Germinal center (tissue), 1 donor: ENCODE measurements at regions not wholly inside any gene's neighbourhood (a gene's known extent, or its start where the extent isn't known, plus 50 kb on each side); places are given as distances from the start of the nearest gene placed in this dataset.
"Not testable (repeated sequence)": the region's sequence is repeated elsewhere in the genome, so short reads cannot be mapped to it uniquely, and the experiment has no call there.

Source experiments
- DNase-seq: peaks from one replicate; pipeline ENCODE4 v3.0.0; 2012; ENCODE audit warnings: mixed read lengths, low spot score

DNA sequence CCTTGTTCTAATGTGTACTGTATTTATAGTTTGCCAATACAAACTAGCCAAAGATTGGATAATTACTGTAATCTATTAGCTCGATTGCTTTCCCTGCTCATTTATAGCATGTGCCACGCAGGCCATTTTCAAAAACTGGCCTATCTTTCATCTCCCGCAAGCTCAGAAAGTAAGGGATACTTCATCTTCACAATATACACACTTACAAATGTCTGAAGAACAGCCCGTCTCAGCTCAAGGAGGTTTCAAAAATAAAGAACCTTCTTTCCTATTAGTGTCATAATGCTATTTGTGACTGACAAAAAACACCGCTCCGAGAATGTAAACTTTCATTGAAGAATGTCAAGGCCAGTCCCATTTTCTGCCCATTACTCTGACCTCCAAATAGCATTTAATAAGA is 306.4 kb upstream of the ZNF507 start:
- no peak for DNase-seq

DNA sequence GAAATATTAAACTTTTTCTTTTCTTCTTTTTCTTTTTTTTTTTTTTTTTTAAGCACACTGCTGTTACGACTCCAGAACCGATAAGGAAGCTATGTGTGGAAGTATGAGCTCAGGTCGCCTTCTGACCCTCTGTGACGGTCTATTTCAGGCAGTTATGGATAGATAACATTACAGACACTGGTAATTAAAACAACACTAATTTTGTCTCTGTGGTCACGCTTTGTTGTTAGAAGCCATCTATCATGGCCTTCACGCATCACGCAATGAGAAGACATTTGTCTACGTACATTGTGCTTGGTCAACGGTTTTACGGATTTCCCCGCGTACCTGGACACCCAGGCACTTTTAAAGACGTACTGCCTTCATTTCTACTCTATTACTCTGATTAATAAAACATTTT is 306.0 kb upstream of the ZNF507 start:
- no peak for DNase-seq

DNA sequence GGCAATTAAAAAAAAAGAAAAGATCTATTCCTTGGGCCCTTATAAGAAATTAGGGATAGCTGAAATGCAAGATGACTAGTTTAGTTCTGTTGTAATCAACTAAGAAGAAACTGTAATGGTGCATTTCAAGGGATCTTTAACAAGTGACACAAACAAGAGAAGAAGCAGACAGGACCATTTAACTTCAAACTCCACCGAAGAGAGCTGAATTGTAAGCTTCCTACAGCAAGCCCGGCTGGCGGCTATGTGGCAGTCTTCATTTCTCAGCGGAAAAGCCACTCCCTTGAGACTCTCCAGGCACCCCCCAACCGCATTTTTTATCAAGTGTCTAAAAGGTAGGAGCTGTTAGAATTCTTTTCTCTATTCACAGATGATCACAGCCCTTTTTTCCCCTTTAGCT is 305.2 kb upstream of the ZNF507 start:
- no peak for DNase-seq

DNA sequence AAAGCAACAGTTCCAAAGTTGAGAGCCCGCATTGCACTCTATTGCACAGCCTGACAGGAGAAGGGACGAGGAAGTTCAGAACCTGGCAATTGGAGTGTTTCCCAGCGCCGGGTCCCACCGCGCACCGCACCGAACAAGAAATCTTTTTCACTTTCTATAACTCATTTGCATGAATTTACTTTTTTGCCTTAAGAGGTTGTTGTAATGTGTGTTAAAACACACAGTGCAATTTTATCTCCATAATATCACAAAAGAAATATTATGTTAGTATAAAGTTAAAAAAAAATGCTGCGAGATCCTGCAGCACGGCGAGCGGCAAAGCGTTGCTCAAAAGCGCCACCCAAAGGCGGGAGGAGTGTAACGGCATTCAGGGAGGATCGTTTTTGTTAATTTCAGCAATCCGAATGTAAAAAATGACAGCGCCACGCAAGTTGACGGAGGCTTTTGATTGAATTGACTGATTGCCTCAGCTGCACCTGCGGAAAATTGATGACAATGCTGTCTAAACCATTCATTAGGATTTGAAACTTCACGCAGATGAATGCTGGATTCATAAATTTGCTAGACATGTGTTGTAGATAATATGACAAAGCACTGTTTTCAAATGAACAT is 303.6 kb upstream of the ZNF507 start:
- no peak for DNase-seq

DNA sequence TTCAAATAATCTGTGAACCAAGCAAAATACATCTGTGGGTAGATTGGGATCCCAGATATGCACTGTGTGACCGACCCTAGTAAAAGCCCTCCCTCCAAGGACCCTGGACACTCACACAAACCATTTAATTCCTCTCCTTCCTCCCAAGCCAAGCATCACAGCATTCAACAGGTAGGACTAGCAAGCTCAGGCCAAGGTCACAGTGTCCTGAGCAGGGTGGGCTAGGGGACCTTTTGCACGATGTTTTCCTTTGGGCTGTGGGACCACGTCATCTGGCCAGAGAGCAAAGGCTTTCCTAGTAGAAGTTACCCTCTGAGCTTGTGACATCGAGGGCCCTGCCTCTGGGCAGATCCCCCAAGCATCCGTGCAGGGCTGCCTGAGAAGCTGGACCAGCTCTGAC is 297.6 kb upstream of the ZNF507 start:
- DNase-seq, result no peak

DNA sequence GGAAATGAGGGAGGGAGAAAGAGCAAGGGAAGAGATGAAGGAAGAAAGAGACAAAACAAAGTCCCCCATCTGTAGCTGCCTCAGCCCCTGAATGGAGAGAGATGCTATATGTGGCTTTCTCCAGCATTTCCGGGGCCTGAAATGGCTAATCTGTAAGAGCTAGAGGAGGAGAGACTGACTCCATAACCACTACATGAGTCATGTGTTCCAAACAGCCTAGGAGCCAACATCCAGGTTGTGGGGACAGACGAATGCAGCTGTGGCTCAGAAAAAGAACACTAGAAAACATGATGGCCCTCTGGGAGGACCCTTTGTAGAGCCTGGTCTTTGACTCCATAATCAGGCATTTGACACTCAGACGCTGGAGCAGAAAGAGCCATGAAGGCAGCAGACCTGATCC is 292.0 kb upstream of the ZNF507 start:
- DNase-seq, result no peak

DNA sequence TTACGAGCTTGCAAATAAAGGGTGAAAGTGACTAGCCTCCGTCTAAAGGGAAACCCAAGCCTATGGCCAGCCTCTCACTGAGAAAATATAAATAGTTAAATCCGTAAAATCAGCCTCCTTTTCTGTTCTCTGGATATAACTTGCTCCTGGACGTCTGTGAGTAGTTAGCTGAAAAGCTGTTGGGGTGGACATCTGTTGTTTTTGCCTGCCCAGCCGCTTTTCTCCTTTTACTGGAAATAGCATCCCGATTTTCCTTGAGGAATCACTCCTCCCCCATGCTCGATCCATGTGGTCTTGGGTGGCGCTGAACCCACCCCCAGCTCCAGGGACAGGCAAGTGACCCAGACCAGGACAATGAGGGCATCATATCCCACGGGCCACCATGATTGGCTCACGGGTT is 291.5 kb upstream of the ZNF507 start:
- no peak for DNase-seq

DNA sequence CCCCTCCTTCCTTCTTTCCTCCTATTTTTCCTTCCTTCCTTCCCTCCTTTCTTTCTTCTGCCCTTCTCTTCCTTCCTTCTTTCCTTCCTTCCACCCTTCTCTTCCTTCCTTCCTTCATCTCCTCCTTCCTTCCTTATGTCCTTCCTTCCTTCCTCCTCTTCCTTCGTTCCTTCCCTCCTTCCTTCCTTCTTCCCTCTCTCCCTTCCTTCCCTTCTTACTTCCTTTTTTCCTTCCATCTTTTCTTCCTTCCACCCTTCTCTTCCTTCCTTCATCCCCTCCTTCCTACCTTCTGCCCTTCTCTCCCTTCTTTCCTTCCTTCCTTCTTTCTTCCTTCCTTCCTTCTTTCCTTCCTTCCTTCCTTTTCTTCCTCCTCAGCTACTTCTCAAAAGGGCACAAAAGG is 287.3 kb upstream of the ZNF507 start:
- no peak for DNase-seq

DNA sequence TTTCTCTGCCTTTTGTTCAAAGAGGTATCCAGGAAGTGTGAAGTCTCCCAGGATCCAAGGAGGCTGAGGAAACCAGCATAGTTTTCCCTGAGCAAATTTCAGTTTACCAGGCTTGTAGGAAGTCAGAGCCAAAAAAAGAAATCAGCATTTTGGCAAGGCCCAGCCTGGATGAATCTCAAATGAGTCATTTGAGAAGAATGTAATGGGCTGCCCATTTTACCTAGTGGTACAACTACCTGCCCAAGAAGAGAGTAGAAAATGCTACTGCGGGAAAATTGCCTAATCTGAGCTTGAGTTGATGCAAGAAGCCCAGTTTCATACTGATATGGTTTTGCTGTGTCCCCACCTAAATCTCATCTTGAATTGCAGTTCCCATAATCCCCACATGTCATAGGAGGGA is 284.1 kb upstream of the ZNF507 start:
- no peak for DNase-seq

DNA sequence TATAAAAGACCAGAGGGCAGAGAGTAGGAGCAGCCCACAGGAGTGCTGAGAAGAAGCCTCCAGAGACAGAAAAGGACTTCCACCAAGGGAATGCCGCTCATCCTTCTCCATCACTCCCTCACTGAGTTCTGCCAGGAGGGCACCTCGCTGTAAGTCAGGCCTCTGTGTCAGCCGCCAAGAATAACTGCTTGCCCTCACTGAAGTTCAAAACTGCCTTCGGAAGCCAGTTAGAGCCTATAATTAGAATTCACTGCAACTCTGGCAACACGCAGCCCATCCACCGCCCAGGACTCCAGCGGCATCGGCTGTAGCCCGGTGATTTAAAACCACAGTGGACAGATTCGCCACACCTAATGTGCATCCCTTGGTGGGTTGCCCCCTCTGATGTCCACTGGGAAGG is 281.8 kb upstream of the ZNF507 start:
- DNase-seq, result no peak

DNA sequence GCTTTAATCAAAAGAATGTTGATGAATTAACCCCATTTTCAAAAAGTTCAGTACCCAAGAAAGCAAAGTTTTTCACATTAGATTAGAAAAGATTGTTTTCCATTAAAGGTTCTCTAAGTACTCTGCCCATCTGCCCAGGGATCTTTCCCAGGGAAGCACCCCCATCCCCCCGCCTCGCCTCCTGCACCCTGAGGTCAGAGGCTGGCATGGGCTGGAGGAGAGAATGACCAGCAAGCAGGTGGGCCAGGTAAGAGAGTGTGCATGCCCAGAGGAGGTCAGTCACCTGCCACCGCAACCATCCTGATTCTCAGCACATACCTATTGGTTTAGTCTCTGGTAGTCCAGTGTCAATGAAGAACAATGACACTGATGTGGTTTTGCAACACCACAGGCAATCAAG is 279.4 kb upstream of the ZNF507 start:
- no peak for DNase-seq

DNA sequence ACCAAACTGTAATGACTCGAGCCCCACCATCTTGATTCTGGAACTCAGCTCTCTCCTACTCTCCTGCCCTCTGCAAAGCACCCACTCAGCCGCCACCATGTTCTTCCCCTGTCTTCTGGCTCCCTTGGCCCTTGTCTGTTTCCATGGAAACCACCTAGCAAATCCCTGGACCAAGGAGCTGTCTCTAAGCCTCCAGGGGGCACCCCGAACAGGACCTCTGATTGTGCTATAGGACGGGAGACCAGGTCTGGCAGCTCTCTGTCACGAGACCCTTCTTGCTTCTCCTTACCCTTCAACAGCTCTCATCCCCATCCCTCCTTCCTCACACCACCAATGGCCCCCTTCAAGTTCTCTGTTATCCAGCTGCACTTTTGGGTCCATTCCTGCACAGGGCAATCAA is 277.7 kb upstream of the ZNF507 start:
- no peak for DNase-seq

DNA sequence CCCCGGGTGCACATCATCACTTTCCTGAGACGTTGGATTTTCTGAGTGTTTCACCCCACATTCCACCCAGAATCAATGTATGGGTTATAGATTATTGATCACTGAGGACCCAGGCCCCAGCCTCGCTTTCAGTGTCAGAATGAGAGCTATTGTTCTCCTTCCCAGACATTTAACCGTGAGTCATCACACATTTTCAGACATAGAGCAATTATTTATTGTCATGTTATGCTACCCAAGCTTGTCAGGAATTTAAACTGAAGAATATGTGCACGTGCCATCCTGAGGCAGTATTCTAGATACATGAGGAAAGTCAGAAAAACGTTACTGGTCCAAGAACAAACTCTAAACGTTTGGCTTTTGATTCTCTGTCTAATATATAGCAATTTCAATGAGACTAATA is 276.6 kb upstream of the ZNF507 start:
- no peak for DNase-seq

DNA sequence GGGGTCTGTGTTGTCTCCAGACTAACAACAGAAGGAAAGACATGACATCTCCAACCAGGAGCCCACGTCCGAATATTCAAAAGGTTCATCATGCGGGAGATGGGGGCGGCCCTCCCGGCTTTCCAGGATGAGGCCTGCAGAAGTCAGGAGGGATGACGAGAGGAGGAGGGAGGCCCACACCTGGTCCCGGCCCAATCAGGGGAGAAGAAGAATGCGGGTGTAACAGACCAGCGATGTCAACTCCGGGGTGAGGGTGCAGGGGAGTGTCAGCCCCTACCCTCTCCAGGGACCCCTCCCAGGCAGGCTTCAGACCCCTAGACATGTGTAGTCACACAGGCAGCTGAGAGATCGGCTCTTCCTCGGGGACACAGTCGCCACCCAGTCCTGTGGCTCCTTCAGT is 275.3 kb upstream of the ZNF507 start:
- DNase-seq, result no peak

DNA sequence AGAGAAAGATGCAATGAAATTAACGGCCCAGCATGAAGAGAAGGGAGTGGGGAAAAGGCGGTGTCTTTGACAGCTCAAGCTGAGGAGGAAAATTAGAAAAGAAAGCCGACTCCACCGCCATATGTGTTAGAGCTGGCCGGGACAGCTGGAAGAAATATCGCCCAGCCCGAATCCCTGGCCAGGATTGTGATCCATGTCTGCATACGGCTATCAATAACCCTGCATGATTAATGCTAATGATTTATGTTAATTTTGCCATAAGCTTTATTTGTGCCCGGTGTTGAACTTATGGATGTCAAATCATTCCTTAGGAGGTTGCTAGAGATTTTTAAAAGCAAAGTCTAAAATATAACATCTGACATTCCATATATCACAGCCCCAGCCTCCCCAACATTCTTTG is 263.4 kb upstream of the ZNF507 start:
- no peak for DNase-seq

DNA sequence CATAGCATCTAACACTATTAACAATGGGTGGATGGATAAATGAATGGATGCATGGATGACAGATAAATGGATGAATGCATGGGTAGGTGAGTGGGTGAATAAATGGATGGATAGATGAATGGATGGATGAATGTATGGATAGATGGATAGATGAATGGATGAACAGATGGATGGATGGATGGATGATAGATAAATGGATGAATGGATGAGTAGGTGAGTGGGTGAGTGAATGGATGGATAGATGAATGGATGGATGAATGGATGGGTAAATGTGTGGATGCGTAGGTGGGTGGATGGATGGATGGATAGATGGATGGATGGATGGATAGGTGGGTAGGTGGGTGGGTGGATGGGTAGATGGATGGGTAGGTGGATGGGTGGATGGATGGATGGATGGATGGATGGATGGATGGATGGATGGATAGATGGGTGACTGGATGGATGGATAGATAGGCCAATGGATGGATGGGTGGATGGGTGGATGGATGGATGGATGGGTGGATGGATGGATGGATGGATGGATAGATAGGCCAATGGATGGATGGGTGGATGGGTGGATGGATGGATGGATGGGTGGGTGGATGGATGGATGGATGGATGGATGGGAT is 260.6 kb upstream of the ZNF507 start:
- DNase-seq, result not testable (repeated sequence)

DNA sequence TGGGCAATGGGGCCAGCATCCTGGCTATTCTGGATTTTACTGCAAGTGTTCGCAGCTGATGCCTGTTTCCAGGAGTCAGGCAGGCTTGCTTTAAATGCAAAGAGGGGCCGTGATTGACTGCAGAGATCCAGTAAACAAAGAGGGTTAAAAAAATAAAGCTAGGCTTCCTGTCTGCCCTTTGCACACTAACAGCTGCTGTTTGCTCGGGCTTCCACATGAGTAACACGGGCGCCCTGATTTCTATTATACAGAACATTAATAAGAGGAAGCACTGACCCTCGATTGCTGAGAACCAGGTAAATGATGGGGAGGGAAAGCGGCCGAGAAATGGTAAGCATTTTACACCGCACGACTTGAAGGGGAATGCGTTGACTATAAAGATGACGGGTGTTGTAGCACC is 254.2 kb upstream of the ZNF507 start:
- no peak for DNase-seq

DNA sequence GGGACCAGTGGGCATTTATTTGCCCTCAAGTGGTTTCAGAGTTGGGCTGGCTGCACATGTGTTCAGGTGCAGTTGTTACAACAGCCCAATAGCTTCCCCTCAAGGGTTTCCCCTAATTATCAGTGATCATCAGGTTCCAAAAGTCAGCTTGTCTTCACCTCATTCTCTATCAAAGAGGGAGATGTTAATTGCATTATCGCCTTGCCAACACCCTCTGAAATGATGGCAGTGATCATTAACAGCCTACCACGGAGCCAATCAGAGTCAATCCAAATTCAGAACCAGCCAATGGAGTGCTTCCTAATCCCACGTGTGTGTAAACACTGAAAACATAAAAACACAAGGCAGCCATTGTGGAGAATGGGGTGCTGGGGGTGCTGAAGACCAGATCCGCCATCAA is 248.4 kb upstream of the ZNF507 start:
- no peak for DNase-seq

DNA sequence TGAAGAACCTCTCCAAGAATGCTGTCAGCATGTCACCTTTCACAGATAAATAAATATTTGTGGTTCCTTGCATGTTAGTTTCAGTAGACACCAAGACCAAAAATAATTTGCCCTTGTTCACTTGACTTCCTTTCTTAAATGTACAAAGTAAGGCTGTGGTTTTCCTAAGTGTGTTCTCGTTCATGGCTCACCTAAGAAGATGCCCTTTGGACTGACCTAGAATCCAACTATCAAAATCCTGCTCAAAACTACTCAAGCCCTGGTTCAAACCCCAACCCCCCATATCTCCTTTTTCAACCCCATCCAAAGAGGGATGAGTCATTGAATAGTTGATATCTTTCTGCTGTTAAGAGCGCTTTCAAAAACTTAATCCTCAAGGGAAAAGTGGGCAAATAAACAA is 247.8 kb upstream of the ZNF507 start:
- no peak for DNase-seq

DNA sequence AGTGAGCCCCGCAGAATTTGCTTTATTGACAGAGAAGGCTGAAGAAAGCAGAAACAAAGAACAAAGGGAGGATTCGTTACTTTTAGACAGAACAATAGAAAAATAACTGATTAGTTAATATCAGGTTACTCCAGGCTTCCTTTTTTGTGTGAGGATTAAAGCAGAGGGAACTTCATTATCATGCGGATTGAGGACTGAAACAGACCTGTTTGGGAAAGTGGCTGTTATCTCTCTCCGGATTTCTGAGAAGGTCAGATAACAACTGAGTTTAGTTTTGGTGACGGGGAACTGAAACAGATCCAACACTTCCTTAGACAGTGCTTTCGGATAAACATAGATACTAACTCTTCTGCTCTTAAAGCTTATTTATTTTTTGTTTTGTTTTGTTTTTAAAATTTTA is 246.4 kb upstream of the ZNF507 start:
- no peak for DNase-seq

DNA sequence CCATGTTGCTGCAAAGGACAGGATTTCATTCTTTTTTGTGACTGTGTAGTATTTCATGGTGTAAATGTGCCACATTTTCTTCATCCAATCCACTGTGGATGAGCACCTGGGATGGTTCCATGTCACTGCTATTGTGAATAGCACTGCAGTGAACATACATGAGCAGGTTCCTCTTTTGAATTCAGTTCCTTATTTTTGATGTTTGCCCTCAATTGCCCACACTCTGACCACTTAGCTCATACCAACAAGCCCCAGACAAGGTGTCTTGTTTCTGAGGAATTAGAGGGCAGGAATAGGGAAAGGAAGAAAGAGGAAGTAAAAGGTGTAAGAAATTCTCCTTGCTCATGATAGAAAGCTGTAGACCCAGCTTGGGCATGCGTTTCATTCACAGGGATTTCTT is 244.2 kb upstream of the ZNF507 start:
- no peak for DNase-seq

DNA sequence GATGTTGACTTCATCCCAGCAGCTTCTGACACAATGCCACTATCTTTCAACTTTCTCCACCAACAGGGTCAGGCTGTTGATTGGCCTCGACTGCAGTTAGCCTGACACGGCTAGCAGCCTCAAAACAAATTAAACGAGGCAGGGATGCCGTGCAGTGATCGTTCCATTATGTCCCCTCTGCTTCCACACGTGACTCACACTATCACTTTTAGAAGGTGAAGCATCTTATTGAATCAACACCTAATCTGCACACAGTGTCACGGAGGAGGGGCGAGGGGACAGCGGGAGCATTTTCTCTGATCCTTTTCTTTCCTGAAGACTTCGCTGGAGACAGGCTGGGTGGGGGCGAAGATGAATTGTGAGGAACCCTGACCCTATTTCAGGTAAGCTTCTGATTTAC is 241.9 kb upstream of the ZNF507 start:
- DNase-seq, result no peak

DNA sequence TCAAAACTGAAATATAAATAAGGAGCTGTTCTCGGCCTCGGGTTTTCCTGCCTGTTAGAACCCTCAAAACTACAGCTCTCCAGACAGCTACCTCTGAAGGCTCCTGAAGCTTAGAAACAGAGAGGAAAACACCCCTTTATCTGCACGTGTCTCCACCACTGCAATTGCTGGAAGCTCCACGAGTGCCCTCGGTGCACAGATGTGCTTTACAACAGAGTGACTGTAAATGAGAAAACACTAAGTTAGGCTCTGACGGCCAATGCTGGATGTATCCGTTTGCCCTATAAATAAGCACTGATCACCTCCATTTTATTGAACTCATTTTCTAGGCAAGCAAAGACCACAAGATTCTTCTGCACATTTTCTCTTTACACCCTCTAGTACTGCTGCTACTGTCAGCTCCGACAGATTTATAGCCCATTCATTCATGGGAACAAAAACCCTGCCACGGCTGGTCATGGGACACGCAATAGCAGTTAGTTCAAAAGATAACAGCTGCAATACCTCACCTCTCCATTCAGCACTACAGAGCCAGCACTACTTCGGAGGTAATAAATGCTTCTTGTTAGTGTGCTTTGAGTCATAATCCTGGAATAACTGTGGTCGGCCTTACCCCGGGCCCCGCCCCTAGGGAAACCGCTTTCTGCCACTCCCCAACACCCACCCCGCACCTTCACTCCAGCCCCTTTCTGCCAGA is 241.1 kb upstream of the ZNF507 start:
- DNase-seq, result no peak

DNA sequence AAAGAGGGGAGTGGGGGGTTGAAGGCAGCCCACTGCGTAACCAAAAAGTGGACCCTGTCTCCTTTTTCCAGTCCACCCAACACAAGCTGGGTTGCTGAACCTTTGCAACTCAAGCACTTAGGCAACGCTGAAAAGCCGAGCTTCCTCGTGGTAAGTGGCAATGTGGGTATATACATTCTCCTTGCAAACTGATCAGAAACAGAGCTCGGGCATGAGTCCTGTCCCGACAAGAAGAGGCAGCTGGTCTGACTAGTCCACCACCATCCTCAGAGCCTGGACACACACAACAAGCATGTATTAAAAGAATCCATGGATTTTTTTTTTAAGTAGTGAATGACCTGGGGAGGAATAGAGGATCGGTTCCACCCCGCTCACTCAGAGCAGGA is 240.6 kb upstream of the ZNF507 start:
- DNase-seq, result no peak
